LNCAP (cell line): ENCODE measurements at regions not wholly inside any gene's neighbourhood (a gene's known extent, or its start where the extent isn't known, plus 50 kb on each side); places are given as distances from the start of the nearest gene placed in this dataset.

Experiments
- TF ChIP-seq, protein P1 (sequence below): fragments of 450-650 bp; IDR thresholded peaks from 2 replicates; pipeline ENCODE4 v1.5.1; 2017; ENCODE audit warnings: mild to moderate bottlenecking

DNA sequence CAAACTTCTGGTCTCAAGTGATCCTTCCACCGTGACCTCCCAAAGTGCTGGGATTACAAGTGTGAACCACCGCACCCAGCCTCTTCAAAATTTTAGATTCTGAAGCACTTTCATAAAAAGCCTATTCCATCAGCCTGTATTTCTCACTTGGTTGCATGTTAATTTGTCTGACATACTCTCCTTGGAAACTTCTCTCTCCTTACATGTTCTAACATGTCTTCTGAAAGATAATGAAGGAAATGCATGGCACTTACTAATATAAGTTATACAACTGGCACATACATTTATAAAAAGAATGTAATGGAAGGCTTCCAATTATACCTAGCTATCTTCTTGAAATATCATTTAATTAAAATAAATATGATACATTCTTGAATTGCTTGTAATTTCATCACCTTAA lies 597.5 kb downstream of the TBC1D32 start:
- TF ChIP-seq, protein P1, sequence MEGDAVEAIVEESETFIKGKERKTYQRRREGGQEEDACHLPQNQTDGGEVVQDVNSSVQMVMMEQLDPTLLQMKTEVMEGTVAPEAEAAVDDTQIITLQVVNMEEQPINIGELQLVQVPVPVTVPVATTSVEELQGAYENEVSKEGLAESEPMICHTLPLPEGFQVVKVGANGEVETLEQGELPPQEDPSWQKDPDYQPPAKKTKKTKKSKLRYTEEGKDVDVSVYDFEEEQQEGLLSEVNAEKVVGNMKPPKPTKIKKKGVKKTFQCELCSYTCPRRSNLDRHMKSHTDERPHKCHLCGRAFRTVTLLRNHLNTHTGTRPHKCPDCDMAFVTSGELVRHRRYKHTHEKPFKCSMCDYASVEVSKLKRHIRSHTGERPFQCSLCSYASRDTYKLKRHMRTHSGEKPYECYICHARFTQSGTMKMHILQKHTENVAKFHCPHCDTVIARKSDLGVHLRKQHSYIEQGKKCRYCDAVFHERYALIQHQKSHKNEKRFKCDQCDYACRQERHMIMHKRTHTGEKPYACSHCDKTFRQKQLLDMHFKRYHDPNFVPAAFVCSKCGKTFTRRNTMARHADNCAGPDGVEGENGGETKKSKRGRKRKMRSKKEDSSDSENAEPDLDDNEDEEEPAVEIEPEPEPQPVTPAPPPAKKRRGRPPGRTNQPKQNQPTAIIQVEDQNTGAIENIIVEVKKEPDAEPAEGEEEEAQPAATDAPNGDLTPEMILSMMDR: no peak

GRCh38 chr6:120735641-120736040 lies 598.6 kb downstream of the TBC1D32 start:
- TF ChIP-seq, protein P1: no peak

GRCh38 chr6:120711255-120711654 lies 623.0 kb downstream of the TBC1D32 start:
- TF ChIP-seq, protein P1: no peak

- TF ChIP-seq, protein P1: no peak
These were observed 634.3 kb downstream of the TBC1D32 start for GRCh38 chr6:120700001-120700400.

GRCh38 chr6:120686492-120686891 lies 647.8 kb downstream of the TBC1D32 start:
- TF ChIP-seq, protein P1: no peak

- TF ChIP-seq, protein P1: no peak
These were observed 652.1 kb downstream of the TBC1D32 start for GRCh38 chr6:120682145-120682544.

GRCh38 chr6:120681204-120681603 lies 653.1 kb downstream of the TBC1D32 start:
- TF ChIP-seq, protein P1: no peak

DNA sequence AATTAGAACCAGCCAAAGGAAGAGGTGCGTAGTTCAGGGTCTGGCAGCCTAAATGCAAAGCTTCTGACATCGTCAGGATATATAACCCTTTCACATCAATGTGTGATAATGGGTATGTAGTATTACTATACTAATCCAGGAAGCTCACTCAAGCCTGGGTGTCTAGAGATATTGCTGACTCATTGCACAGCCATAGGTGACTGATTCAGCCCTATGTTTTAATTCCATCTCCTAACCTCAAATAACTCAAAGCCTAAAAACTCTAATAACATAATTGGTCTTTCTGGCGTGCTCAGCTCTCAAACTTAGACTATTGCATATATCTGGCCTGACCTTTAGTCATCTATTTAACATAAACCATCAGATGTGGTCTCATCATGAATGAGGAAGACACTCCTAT lies 658.4 kb downstream of the TBC1D32 start:
- TF ChIP-seq, protein P1: no peak
